ENCODE measurements at regions not wholly inside any gene's neighbourhood (a gene's known extent, or its start where the extent isn't known, plus 50 kb on each side); places are given as distances from the start of the nearest gene placed in this dataset.

- DNase-seq = no peak
Measured at GRCh38 chr2:238655974-238656722, 191.7 kb upstream of the TWIST2 start.

DNA sequence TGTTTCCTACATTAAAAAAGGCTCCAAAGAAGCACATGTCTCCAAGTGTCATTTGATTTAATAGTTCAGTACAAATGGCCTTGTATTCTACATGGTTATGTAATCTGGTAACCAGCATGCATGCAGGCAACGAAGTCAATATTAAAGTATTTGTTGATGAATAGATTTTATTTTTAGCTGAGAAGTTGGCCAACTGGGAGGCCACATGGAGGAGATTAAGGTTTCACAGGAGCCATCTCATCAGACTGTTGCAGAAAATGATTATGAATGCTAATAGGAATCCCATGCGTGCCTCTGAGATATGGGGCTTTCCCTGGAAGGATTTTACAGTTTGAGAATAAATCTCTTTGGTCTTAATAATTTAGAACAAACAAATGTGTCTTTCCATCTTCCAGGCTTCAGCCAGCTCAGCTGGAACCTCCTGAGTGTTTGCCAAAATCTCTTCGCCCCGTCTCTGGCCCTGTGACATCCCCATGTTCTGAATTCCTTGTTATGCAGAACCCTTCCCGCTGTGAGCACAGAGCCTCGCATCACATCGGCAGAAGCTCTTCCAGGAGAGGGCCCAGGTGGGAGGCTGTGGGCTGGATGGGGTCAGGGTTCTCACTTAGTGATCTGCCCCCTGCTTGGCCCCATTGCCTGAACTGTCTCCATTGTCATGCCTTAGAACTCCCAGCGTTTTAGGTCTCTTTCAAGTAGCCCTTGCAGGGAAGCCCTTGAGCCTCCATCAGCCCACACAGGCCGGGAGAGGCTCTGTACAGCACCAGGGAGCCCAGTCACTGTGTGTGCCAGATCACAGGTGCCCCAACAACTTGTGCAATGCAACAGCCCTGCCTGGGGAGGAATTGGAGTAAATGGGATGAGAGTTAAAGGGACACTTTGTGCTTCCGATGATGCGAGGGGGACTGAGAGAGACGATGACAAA, 190.5 kb upstream of the TWIST2 start:
- DNase-seq = no peak

DNA sequence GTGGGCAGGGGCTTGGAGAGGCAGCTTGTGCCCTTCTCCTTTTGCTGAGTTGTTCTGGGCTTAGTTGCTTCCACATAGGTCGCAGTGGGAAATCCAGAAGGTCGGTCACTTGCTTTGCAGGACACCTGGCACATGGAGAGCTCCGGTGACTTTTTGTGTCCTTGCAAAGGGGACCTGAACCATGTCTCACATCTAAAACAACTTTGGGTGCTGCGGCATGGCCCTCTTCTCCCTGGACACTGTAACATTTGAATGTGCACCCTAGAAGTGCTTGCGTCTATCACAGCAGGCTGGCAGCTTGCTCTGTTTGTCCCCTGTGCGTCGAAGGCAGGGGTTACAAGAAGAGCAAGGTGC, 189.9 kb upstream of the TWIST2 start:
- no peak for DNase-seq

DNA sequence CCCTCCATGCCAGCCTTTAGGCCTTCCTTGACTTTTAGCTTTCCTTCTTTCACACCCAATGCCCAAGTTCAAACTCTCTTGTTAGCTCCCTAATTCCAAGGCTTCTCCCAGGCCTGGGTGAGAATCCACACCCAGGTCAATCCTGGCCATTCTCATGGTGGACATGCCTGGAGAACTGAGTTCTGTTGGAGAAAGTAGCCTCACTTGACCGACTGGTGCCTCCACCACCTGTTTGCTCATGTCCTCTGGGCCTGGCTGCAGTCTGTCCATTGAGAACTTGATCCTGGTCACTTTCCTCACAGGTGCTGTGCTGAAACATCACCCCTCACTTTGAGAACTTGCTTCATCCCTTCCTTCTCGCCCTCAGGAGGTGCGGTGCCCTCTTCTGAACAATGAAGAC, 189.1 kb upstream of the TWIST2 start:
- no peak for DNase-seq

DNA sequence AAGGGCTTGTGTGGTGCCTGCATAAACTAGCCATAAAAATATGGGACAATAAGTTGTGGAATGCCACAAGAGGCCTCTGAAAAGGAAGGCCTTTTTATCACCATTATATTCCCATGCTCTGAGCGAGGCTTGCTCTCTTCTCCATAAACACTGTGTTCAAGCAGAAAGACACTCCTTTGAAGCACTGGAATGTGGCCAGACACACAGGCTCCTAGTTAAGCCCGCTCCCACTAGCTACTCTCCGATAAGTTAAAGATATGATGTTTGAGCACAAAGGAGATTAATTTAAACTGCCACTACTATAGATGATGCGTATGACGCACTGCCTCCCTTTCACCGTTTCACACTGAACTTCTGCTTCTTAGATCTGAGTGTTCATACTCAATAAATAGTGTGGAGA, 188.7 kb upstream of the TWIST2 start:
- no peak for DNase-seq

DNA sequence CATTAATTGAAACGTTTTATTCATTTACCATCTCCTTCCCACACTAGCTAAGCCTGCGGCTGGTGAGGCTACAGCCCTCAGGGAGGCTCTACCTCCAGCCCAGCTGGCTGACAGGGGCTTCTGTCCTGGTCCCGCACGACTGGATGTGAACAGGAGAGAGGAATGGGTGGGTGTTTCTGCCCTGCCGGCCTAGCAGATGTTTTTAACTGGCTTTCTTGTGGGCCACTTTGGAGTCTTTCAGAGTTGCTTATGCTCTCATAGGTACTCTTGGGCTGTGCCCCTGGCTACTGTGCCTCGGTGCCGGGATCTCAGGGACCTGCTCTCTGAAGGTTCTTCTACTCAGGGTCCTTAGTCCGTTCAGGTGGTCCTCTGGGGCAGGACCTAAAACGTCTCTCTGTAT, 184.3 kb upstream of the TWIST2 start:
- no peak for DNase-seq

DNA sequence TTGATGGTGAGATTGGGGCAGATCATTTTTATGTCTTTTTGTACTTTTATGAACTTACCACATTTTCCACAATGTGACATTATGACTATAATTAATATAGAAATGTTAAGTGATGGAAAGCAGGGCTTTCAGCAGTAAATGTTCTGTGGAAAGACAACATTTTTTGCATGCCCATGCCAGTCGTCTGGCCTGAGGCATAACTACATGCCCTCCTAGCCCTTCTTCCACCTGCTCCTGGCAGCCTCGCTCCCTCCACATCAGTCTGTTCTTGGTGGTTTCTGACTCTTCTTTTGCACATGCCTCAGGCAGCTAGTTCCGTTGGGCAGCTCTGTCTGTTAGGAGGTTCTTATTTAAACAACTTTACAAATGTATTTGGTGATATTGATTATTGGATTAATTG, 182.0 kb upstream of the TWIST2 start:
- no peak for DNase-seq

DNA sequence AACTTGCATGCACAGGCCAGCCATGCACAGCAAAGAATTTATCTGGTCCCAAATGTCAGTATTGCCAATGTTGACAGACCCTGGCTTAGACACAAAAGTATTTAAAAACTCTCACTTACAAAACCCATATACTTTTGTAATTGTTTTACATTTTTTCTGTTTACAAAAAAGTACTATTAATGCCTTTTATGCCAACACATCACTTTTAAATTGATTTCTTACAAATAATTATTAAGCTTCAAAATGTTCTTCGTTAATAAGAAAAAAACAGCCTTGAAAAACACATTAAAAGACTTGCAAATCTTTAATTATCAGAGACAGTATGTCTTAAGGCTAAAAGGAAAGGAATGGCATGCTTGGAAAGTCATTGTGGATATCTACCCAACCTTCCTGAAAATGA, 181.3 kb upstream of the TWIST2 start:
- no peak for DNase-seq

DNA sequence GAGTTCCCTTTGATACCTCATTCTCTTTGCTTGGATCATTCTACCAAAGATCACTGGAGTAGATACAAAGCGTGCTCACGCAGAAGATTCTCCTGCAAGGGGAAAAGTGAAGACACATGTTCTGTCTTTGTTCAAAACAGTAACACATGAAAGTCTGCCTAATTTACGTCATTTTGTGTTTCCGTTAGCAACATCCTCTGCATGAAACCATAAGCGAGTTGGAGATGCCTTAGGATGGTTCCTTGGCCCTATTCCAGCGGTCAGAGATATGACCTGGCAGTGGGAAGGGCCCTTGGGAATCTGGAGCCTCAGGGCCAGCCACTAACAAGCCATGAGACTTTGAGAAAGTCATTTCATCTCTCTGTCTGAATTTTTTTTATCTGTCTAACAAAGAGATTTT, 180.9 kb upstream of the TWIST2 start:
- DNase-seq = no peak

GRCh38 chr2:238667639-238668038, 180.2 kb upstream of the TWIST2 start:
- no peak for DNase-seq

- no peak for DNase-seq
Measured at GRCh38 chr2:238668426-238668825, 179.5 kb upstream of the TWIST2 start.

- DNase-seq = no peak
Measured at GRCh38 chr2:238669046-238669445, 178.8 kb upstream of the TWIST2 start.

DNA sequence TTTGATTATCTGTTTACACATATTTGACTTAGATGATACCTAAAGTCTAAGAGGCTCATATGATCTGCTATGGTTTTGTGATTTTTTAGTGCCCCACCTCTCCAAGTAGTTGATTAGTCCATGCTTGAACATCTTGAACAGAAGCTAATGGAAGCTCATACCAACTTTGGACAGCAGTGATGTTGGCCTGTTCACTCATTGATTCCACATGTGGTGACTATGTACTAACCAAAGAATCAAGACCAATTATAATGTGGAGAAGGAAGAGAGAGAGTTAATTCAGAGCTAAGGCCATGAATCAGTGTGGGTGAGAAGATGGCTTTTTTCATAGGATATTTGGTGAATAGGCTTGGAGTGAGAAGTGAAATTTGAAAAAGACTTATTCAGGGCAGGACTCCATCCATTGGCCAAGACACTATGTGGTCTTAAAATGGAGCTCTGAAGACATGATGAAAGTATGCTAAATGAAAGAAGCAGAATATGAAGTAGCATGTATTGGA, 178.3 kb upstream of the TWIST2 start:
- no peak for DNase-seq

DNA sequence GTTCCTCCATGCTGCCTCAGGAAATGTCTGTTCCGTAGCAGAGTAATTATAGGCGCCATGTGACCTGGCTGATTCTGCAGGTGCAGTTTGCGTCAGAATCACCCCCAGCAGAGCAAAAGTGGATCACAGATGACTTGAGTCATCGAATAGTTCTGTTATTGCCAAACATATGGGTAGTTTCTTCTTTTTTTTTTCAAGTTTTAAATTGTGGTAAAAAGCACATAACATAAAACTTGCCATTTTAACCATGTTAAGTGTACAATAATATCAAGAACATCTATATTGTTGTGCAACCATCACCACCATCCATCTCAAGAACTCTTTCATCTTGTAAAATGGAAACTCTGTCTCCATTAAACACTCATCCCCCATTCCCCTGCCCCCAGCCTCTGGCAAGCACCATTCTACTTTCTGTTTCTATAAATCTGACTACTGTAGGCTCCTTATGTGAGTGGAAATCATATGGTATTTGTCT, 177.7 kb upstream of the TWIST2 start:
- DNase-seq = no peak

GRCh38 chr2:238682536-238682935, 165.3 kb upstream of the TWIST2 start:
- no peak for DNase-seq

DNA sequence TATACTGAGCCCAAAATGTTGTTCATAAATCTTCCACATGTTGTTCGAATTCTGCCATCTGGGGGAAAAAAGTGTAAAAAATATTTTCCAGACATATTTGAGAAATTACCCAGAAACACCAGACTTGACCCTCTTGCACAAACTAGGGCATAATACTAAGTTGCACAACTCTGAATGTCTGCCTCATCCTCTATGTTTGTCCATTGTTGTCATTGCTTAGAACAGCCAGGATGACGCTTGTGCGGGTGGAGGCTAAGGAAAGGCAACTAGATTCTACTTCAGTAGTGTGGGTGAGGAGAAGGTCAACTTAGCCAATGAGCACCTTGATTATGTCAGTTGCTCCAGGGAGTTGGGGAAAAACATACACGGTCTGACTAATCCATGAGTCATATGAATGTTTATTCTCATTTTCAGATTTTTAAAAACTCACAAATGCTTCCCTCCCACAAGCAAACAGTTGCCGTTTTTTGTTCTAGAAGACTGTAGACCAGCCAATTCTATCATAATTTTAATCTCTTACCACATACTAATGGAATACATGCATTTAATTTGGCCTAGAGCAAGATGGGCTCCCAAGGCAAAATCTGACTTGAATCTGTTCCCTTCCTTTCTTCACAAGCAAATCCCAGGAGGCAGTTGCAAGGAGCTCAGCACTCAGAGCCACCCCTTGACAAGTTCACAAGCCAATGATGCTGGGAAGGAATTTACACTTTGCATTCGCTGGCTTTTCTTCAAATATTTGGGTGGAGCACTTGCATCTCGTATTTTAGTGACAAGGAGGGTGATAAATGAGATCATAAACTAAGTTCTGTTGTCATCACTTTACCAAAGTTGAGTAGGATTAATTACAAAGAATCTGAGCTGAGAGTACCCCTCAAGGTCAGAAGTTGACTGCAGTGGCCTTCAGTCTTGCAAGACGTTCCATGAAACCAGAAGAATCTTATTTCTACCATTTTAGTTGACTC, 163.2 kb upstream of the TWIST2 start:
- no peak for DNase-seq

GRCh38 chr2:238685327-238685709, 162.6 kb upstream of the TWIST2 start:
- DNase-seq = no peak

GRCh38 chr2:238685713-238686112, 162.2 kb upstream of the TWIST2 start:
- DNase-seq = no peak

DNA sequence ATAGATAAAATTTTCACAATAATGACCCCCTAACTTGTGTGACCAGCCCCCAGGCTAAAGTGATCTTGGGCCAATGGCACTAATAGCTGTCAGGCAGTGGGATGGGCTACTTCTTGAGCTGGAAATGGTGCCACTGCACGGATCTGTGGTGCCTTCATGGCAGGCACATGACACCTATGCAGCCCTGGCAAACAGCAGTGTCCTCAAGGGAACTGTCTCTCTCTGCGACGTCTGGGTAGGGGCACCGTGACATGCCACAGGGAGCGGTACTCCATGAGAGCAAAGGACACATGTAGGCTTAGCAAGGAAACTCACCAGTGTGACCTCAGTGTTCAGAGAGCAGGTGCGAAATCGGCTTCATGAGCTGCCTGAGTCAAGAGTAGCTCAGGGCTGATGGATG, 161.7 kb upstream of the TWIST2 start:
- DNase-seq = no peak

- DNase-seq = no peak
Measured at GRCh38 chr2:238688193-238689153, 159.4 kb upstream of the TWIST2 start.

DNA sequence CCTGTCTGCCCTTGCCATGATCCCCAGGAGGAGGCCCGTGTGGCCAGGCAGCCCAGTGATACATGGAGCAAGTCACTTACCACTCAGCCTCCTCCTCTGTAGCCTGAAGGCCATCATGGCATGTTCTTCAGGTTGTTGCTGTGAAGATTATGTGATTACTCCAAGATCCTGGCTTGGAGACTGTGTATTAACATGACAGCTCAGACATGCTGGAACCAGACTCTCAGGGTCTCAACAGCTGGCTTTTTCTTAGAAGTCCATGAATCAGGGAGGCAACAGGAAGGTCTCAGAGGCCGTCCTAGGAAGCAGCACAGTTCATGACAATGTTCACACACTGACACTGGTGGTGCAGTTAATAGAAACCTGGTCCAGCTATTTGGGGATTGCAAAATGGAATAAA, 158.6 kb upstream of the TWIST2 start:
- no peak for DNase-seq

Measured in hematopoietic multipotent progenitor cell treated with erythropoietin and hydrocortisone succinate and interleukin-3 and kit ligand, for 6 days (in vitro differentiated cells).